H1 (cell line): ENCODE measurements at regions not wholly inside any gene's neighbourhood (a gene's known extent, or its start where the extent isn't known, plus 50 kb on each side); places are given as distances from the start of the nearest gene placed in this dataset.

Experiments used
- CHD7 ChIP-seq: fragments of 300-600 bp; sonication (generic); IDR thresholded peaks from 2 replicates; pipeline ENCODE4 v1.7.1; 2012; ENCODE audit warnings: low read length, moderate library complexity, mild to moderate bottlenecking, inconsistent platforms; ENCODE audit not compliant: insufficient replicate concordance
- CTCF ChIP-seq, 3 experiments: IDR thresholded peaks; 1 replicate in 2 of 3; 2 replicates in 1 of 3; pipeline versions ENCODE4 v1.5.1 to v1.6.1; 2011; ENCODE audit warnings: low read length in 3 of 3, mild to moderate bottlenecking in 3 of 3, inconsistent platforms in 2 of 3, low read depth in 1 of 3, moderate library complexity in 1 of 3; ENCODE audit not compliant: insufficient read depth in 1 of 3; ENCODE audit errors: control extremely low read depth in 1 of 3
- HDAC2 ChIP-seq, 2 experiments: fragments of 300-600 bp in 1 of 2; sonication (generic) in 1 of 2; IDR thresholded peaks; 2 replicates each; pipeline ENCODE4 v1.6.1; 2011 to 2012; ENCODE audit warnings: low read depth in 2 of 2, low read length in 2 of 2, mild to moderate bottlenecking in 2 of 2, moderate library complexity in 2 of 2, borderline replicate concordance in 1 of 2, inconsistent platforms in 1 of 2
- POLR2A ChIP-seq, 2 experiments: IDR thresholded peaks; 1 replicate in 1 of 2; 2 replicates in 1 of 2; pipeline ENCODE4 v1.6.1; 2011; ENCODE audit warnings: low read depth in 2 of 2, low read length in 2 of 2, mild to moderate bottlenecking in 2 of 2; ENCODE audit errors: control extremely low read depth in 1 of 2

GRCh38 chr12:63326260-63326659 lies 175.3 kb upstream of the AVPR1A start:
- TF ChIP-seq CTCF (IDR thresholded peaks at IDR 0.05; ENCODE audit: control extremely low read depth in 1 of 3, insufficient read depth in 1 of 3, low read depth in 1 of 3, low read length in 3 of 3) (no peak), HDAC2 (IDR thresholded peaks at IDR 0.05; ENCODE audit: borderline replicate concordance in 1 of 2, low read depth in 2 of 2, low read length in 2 of 2) (no peak), POLR2A (IDR thresholded peaks at IDR 0.05; ENCODE audit: control extremely low read depth in 1 of 2, low read depth in 2 of 2, low read length in 2 of 2) (no peak), CHD7 (no peak)
